ENCODE measurements at regions not wholly inside any gene's neighbourhood (a gene's known extent, or its start where the extent isn't known, plus 50 kb on each side); places are given as distances from the start of the nearest gene placed in this dataset.

DNA sequence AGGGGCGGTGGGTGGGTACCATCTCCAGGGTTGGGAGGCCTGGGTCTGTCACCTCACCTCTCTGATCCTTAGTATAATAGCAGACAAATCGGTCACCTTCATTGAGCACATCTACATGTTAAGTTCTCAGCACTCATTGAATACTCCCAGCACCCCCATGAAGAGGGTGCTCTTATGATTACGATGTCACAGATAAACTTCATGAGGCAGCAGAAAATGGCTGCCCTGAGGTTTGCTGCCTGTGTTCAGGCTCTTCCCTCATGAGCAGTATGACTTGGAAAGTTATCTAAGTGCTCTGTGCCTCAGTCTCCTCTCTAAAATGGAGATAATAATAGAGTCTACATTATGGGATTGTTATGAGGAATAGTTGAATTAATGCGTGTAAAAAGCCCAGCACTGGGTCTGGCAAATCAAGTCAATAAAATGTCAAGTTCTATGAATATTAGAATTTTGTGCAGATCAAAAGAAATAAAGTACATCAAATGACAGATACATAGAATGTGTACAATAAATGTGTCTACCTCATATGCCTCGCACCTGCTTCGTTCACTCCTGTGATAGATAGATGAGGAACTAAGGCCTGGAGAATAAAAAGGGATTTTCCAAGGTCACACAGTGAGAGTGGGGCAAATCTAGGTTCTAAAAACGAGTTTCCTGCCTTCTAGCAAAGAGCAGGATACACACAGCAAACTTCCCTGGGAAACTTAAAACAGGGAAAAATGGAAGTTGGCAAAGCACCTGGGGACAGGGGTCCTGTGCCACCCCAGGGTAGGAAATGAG, 142.2 kb upstream of the MRPS22 start:
- WGBS, 2 experiments (ENCODE audit: insufficient coverage in 2 of 2), result 92 to 93% methylated on average over 3 to 5 of the region's 7 CpGs
- Histone ChIP-seq H3K27ac (ENCODE audit: low read depth, low read length, severe bottlenecking) (no peak overlapping the region), H3K9me3 (ENCODE audit: control insufficient read depth, low read length) (no peaks in the 10 kb centered on the region), H3K4me3 (ENCODE audit: extremely low read depth, insufficient read depth, low read length, poor library complexity, severe bottlenecking) (no peak overlapping the region), H3K4me1 (ENCODE audit: control insufficient read depth, insufficient read depth, low read length, poor library complexity, severe bottlenecking) (no peaks in the 10 kb centered on the region), H3K36me3 (ENCODE audit: control insufficient read depth, insufficient read depth, low read length) (no peaks in the 10 kb centered on the region)

GRCh38 chr3:139202226-139202958, 141.4 kb upstream of the MRPS22 start:
- H3K9me3 ChIP-seq (ENCODE audit: control insufficient read depth, low read length), result no peaks in the 10 kb centered on the region
- no peaks in the 10 kb centered on the region for H3K36me3 ChIP-seq (ENCODE audit: control insufficient read depth, insufficient read depth, low read length)
- no peaks in the 10 kb centered on the region for H3K4me1 ChIP-seq (ENCODE audit: control insufficient read depth, insufficient read depth, low read length, poor library complexity, severe bottlenecking)
- WGBS, 2 experiments (ENCODE audit: insufficient coverage in 2 of 2), result 36 to 43% methylated on average over 4 to 5 of the region's 5 CpGs
- H3K27ac ChIP-seq (ENCODE audit: low read depth, low read length, severe bottlenecking), result no peak overlapping the region
- no peak overlapping the region for H3K4me3 ChIP-seq (ENCODE audit: extremely low read depth, insufficient read depth, low read length, poor library complexity, severe bottlenecking)

GRCh38 chr3:139202959-139203349, 140.9 kb upstream of the MRPS22 start:
- no peaks in the 10 kb centered on the region for H3K4me1 ChIP-seq (ENCODE audit: control insufficient read depth, insufficient read depth, low read length, poor library complexity, severe bottlenecking)
- H3K27ac ChIP-seq (ENCODE audit: low read depth, low read length, severe bottlenecking), result no peak overlapping the region
- H3K36me3 ChIP-seq (ENCODE audit: control insufficient read depth, insufficient read depth, low read length), result no peaks in the 10 kb centered on the region
- no peak overlapping the region for H3K4me3 ChIP-seq (ENCODE audit: extremely low read depth, insufficient read depth, low read length, poor library complexity, severe bottlenecking)
- no peaks in the 10 kb centered on the region for H3K9me3 ChIP-seq (ENCODE audit: control insufficient read depth, low read length)
- no CpG with 5 or more reads among the region's 1 CpG for WGBS, 2 experiments (ENCODE audit: insufficient coverage in 2 of 2)

DNA sequence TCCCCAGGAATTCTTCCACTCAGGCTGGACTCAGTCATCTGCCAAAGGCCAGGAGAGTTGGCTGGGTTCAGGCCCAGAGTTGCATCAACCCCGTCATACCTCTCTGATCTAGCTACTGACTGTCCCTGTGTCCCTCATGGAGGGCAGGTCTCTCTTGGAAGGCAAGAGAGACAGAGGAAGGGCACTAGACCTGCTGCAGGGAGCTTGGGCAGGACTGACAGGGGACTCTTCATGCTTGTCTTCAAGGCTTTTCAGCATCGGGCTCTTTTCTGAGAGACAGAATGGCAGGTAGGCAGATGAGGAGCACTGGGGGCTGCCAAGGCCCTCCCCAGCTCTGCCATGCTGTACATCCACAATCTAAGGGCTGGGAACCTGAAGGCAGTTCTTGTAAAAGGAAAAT, 140.1 kb upstream of the MRPS22 start:
- WGBS, 2 experiments (ENCODE audit: insufficient coverage in 2 of 2), result 63 to 90% methylated on average over 1 to 2 of the region's 2 CpGs
- Histone ChIP-seq H3K4me3 (ENCODE audit: extremely low read depth, insufficient read depth, low read length, poor library complexity, severe bottlenecking) (no peak overlapping the region), H3K4me1 (ENCODE audit: control insufficient read depth, insufficient read depth, low read length, poor library complexity, severe bottlenecking) (no peaks in the 10 kb centered on the region), H3K36me3 (ENCODE audit: control insufficient read depth, insufficient read depth, low read length) (no peaks in the 10 kb centered on the region), H3K27ac (ENCODE audit: low read depth, low read length, severe bottlenecking) (no peak overlapping the region), H3K9me3 (ENCODE audit: control insufficient read depth, low read length) (no peaks in the 10 kb centered on the region)

GRCh38 chr3:139204728-139205127, 139.1 kb upstream of the MRPS22 start:
- no peaks in the 10 kb centered on the region for H3K9me3 ChIP-seq (ENCODE audit: control insufficient read depth, low read length)
- H3K36me3 ChIP-seq (ENCODE audit: control insufficient read depth, insufficient read depth, low read length), result no peaks in the 10 kb centered on the region
- H3K4me1 ChIP-seq (ENCODE audit: control insufficient read depth, insufficient read depth, low read length, poor library complexity, severe bottlenecking), result no peaks in the 10 kb centered on the region
- H3K4me3 ChIP-seq (ENCODE audit: extremely low read depth, insufficient read depth, low read length, poor library complexity, severe bottlenecking), result no peak overlapping the region
- WGBS, 2 experiments (ENCODE audit: insufficient coverage in 2 of 2), result 100% methylated on average over 1 of the region's 1 CpG; no CpG with 5 or more reads in 1 of the 2 experiments
- no peak overlapping the region for H3K27ac ChIP-seq (ENCODE audit: low read depth, low read length, severe bottlenecking)

- H3K36me3 ChIP-seq (ENCODE audit: control insufficient read depth, insufficient read depth, low read length), result no peaks in the 10 kb centered on the region
- WGBS, 2 experiments (ENCODE audit: insufficient coverage in 2 of 2), result 100% methylated on average over 1 of the region's 5 CpGs; no CpG with 5 or more reads in 1 of the 2 experiments
Observed at GRCh38 chr3:139213936-139214335, 129.9 kb upstream of the MRPS22 start.

GRCh38 chr3:139216958-139217357, 126.9 kb upstream of the MRPS22 start:
- Histone ChIP-seq H3K4me1 (ENCODE audit: control insufficient read depth, insufficient read depth, low read length, poor library complexity, severe bottlenecking) (no peaks in the 10 kb centered on the region), H3K4me3 (ENCODE audit: extremely low read depth, insufficient read depth, low read length, poor library complexity, severe bottlenecking) (no peak overlapping the region), H3K36me3 (ENCODE audit: control insufficient read depth, insufficient read depth, low read length) (no peaks in the 10 kb centered on the region), H3K9me3 (ENCODE audit: control insufficient read depth, low read length) (no peaks in the 10 kb centered on the region), H3K27ac (ENCODE audit: low read depth, low read length, severe bottlenecking) (no peak overlapping the region)

More at GRCh38 chr3:139213936-139214335, 129.9 kb upstream of the MRPS22 start:
- Histone ChIP-seq H3K9me3 (ENCODE audit: control insufficient read depth, low read length) (no peaks in the 10 kb centered on the region), H3K4me1 (ENCODE audit: control insufficient read depth, insufficient read depth, low read length, poor library complexity, severe bottlenecking) (no peaks in the 10 kb centered on the region), H3K4me3 (ENCODE audit: extremely low read depth, insufficient read depth, low read length, poor library complexity, severe bottlenecking) (no peak overlapping the region), H3K27ac (ENCODE audit: low read depth, low read length, severe bottlenecking) (no peak overlapping the region)

DNA sequence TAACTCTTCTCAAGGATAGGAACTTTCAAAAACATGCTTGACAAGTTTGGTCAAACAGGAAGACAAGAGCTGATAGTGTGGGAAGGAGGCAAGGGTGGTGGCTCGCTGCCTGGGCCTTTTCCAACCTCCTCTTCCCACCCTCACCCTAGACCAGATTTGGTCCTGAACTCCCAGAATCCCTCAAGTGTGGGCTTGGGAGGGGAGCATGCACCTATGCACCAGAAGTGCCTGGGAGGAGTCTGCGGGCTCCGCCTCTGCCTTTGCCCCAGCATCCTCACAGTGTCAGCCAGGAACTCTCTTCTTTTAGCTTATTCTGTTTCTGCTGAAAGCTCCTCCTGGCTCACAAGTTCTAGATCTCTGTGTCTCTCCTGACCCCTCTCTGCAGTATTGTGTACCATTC, 126.2 kb upstream of the MRPS22 start:
- no peak overlapping the region for H3K27ac ChIP-seq (ENCODE audit: low read depth, low read length, severe bottlenecking)
- H3K9me3 ChIP-seq (ENCODE audit: control insufficient read depth, low read length), result no peaks in the 10 kb centered on the region
- WGBS, 2 experiments (ENCODE audit: insufficient coverage in 2 of 2), result 86% methylated on average over 2 of the region's 3 CpGs; no CpG with 5 or more reads in 1 of the 2 experiments
- no peaks in the 10 kb centered on the region for H3K4me1 ChIP-seq (ENCODE audit: control insufficient read depth, insufficient read depth, low read length, poor library complexity, severe bottlenecking)
- H3K36me3 ChIP-seq (ENCODE audit: control insufficient read depth, insufficient read depth, low read length), result no peaks in the 10 kb centered on the region
- no peak overlapping the region for H3K4me3 ChIP-seq (ENCODE audit: extremely low read depth, insufficient read depth, low read length, poor library complexity, severe bottlenecking)

DNA sequence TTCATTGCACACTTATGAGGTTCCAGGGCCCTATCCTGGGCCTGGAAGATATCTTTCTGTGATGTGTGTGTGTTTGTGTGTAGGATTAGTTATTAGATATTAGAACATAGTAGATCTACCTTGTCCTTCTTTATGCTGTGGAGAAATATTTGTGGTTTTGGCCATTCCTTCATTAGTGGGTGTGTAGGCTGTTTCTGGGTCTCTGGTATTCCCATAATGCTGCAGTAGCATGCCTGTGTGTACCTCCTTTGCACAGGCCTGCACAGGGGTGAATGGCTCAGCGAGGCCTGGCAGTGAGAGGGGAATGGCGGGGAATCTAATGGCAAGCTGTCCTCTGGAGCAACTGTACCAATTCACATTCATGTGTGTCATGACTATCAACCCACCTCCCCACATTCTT, 125.8 kb upstream of the MRPS22 start:
- Histone ChIP-seq H3K36me3 (ENCODE audit: control insufficient read depth, insufficient read depth, low read length) (no peaks in the 10 kb centered on the region), H3K9me3 (ENCODE audit: control insufficient read depth, low read length) (no peaks in the 10 kb centered on the region), H3K4me1 (ENCODE audit: control insufficient read depth, insufficient read depth, low read length, poor library complexity, severe bottlenecking) (no peaks in the 10 kb centered on the region), H3K4me3 (ENCODE audit: extremely low read depth, insufficient read depth, low read length, poor library complexity, severe bottlenecking) (no peak overlapping the region), H3K27ac (ENCODE audit: low read depth, low read length, severe bottlenecking) (no peak overlapping the region)
- WGBS, 2 experiments (ENCODE audit: insufficient coverage in 2 of 2), result 86 to 100% methylated on average over 1 of the region's 2 CpGs

GRCh38 chr3:139219463-139219862, 124.4 kb upstream of the MRPS22 start:
- Histone ChIP-seq H3K4me3 (ENCODE audit: extremely low read depth, insufficient read depth, low read length, poor library complexity, severe bottlenecking) (no peak overlapping the region), H3K9me3 (ENCODE audit: control insufficient read depth, low read length) (no peaks in the 10 kb centered on the region), H3K36me3 (ENCODE audit: control insufficient read depth, insufficient read depth, low read length) (no peaks in the 10 kb centered on the region), H3K4me1 (ENCODE audit: control insufficient read depth, insufficient read depth, low read length, poor library complexity, severe bottlenecking) (no peaks in the 10 kb centered on the region), H3K27ac (ENCODE audit: low read depth, low read length, severe bottlenecking) (no peak overlapping the region)
- 88 to 93% methylated on average over 4 of the region's 4 CpGs for WGBS, 2 experiments (ENCODE audit: insufficient coverage in 2 of 2)

- Histone ChIP-seq H3K27ac (ENCODE audit: low read depth, low read length, severe bottlenecking) (no peak overlapping the region), H3K4me1 (ENCODE audit: control insufficient read depth, insufficient read depth, low read length, poor library complexity, severe bottlenecking) (no peaks in the 10 kb centered on the region), H3K9me3 (ENCODE audit: control insufficient read depth, low read length) (no peaks in the 10 kb centered on the region), H3K4me3 (ENCODE audit: extremely low read depth, insufficient read depth, low read length, poor library complexity, severe bottlenecking) (no peak overlapping the region), H3K36me3 (ENCODE audit: control insufficient read depth, insufficient read depth, low read length) (no peaks in the 10 kb centered on the region)
- WGBS, 2 experiments (ENCODE audit: insufficient coverage in 2 of 2), result 78 to 89% methylated on average over 3 to 7 of the region's 8 CpGs
Observed at GRCh38 chr3:139222100-139222657, 121.6 kb upstream of the MRPS22 start.
